ENCODE measurements at regions not wholly inside any gene's neighbourhood (a gene's known extent, or its start where the extent isn't known, plus 50 kb on each side); places are given as distances from the start of the nearest gene placed in this dataset.
"Not testable (repeated sequence)": the region's sequence is repeated elsewhere in the genome, so short reads cannot be mapped to it uniquely, and the experiment has no call there.

- no peak for DNase-seq (ENCODE audit: low read depth in 2 of 2)
These were observed 61.2 kb upstream of the AKIRIN2 start for GRCh38 chr6:87763276-87763675.

GRCh38 chr6:87762116-87762515 lies 60.1 kb upstream of the AKIRIN2 start:
- DNase-seq (ENCODE audit: low read depth in 2 of 2) = no peak

GRCh38 chr6:87757792-87758191 lies 55.8 kb upstream of the AKIRIN2 start:
- DNase-seq (ENCODE audit: low read depth in 2 of 2) = no peak

GRCh38 chr6:87756858-87757257 lies 54.8 kb upstream of the AKIRIN2 start:
- peak; percentile 9 to 32 for DNase-seq (ENCODE audit: low read depth in 2 of 2)

- no peak for DNase-seq (ENCODE audit: low read depth in 2 of 2)
These were observed 54.0 kb upstream of the AKIRIN2 start for GRCh38 chr6:87755708-87756671.

GRCh38 chr6:87754828-87755227 lies 52.8 kb upstream of the AKIRIN2 start:
- DNase-seq (ENCODE audit: low read depth in 2 of 2) = no peak

- no peak for DNase-seq (ENCODE audit: low read depth in 2 of 2)
These were observed 51.2 kb upstream of the AKIRIN2 start for GRCh38 chr6:87753131-87753685.

GRCh38 chr6:87752503-87752902 lies 50.5 kb upstream of the AKIRIN2 start:
- not testable (repeated sequence) for DNase-seq (ENCODE audit: low read depth in 2 of 2)

Measured in stimulated activated CD8-positive, alpha-beta memory T cell treated with anti-CD3 and anti-CD28 coated beads, Interleukin-2, amount 100 ng/mL, for 48 hours (primary cell).